GM12878 (cell line): ENCODE measurements at regions not wholly inside any gene's neighbourhood (a gene's known extent, or its start where the extent isn't known, plus 50 kb on each side); places are given as distances from the start of the nearest gene placed in this dataset.

Experiments used
- ATAC-seq: fragments of 200-7000 bp; cut with Tn5 transposase; 3 replicates; pipeline ENCODE4 v1.9.1; 2020; ENCODE audit warnings: mild to moderate bottlenecking, moderate library complexity
- BruUV-seq: library from RNA; stranded (reverse); fragments of 400-500 nt; replicated peaks from 2 replicates; lab custom pipeline; 2021; lab: Mats Ljungman, UMichigan
- CTCF ChIA-PET: fragments of 300-600 bp; sonication (Branson Sonifier 250); formaldehyde crosslinking; extraction: SDS; loops from one replicate; lab custom pipeline; 2021; ENCODE audit warnings: inconsistent platforms; lab: Yijun Ruan, JAX
- POLR2A ChIA-PET: fragments of 350-600 bp; formaldehyde crosslinking; extraction: SDS; loops from one replicate; lab custom pipeline; 2021; ENCODE audit warnings: inconsistent platforms; lab: Charles Lee
- RAD21 ChIA-PET: fragments of 300-600 bp; sonication (Branson Sonifier 250); formaldehyde crosslinking; loops from one replicate; lab custom pipeline; 2023; ENCODE audit warnings: antibody characterized with exemption; ENCODE audit not compliant: unreplicated experiment; lab: Charles Lee
- SMC1A ChIA-PET: fragments of 300-600 bp; sonication (Branson Sonifier 250); formaldehyde crosslinking; loops from one replicate; lab custom pipeline; 2023; ENCODE audit not compliant: unreplicated experiment, uncharacterized antibody; lab: Charles Lee
- DNase-seq: peaks from one replicate; pipeline ENCODE4 v3.0.0-alpha.2; 2011; ENCODE audit warnings: low read depth, low spot score
- FAIRE-seq: peaks from 3 replicates; lab custom pipeline; 2011; peaks lifted over from hg19 to GRCh38; lab: Jason Lieb, UNC
- H2AFZ ChIP-seq: 2 replicates; pipeline ENCODE4 v1.6.0; 2011; ENCODE audit warnings: low read depth, low read length, control low read depth; ENCODE audit not compliant: control insufficient read depth
- H3K27ac ChIP-seq: 2 replicates; pipeline ENCODE4 v1.5.1; 2011; ENCODE audit warnings: control low read depth; ENCODE audit not compliant: control insufficient read depth, insufficient read depth
- H3K27me3 ChIP-seq, 2 experiments: replicated peaks in 1 of 2; 2 replicates each; pipeline versions ENCODE4 v1.6.0 to v1.6.1; 2011; ENCODE audit warnings: low read length in 1 of 2; ENCODE audit not compliant: control insufficient read depth in 2 of 2, insufficient read depth in 2 of 2
- H3K36me3 ChIP-seq, 2 experiments: 2 replicates each; pipeline ENCODE4 v1.5.1; 2011; ENCODE audit warnings: low read length in 1 of 2; ENCODE audit not compliant: control insufficient read depth in 2 of 2, insufficient read depth in 2 of 2
- H3K4me1 ChIP-seq: 2 replicates; pipeline ENCODE4 v1.6.1; 2011; ENCODE audit warnings: mild to moderate bottlenecking, low read length, moderate library complexity, mixed read lengths; ENCODE audit not compliant: control insufficient read depth, insufficient read depth
- H3K4me2 ChIP-seq: 2 replicates; pipeline ENCODE4 v1.6.0; 2011; ENCODE audit warnings: control low read depth; ENCODE audit not compliant: control insufficient read depth, insufficient read depth
- H3K4me3 ChIP-seq: fragments of 200-600 bp; sonication (generic); 2 replicates; pipeline ENCODE4 v1.5.1; 2016
- H3K79me2 ChIP-seq: 2 replicates; pipeline ENCODE4 v1.6.0; 2011; ENCODE audit warnings: low read length; ENCODE audit not compliant: control insufficient read depth, insufficient read depth
- H3K9ac ChIP-seq: 2 replicates; pipeline ENCODE4 v1.8.0; 2011; ENCODE audit warnings: low read length, control low read depth, mixed read lengths; ENCODE audit not compliant: control insufficient read depth, insufficient read depth
- H3K9me3 ChIP-seq: replicated peaks from 3 replicates; pipeline ENCODE4 v1.5.1; 2011; ENCODE audit warnings: mild to moderate bottlenecking, low read length; ENCODE audit not compliant: control insufficient read depth, insufficient read depth
- H4K20me1 ChIP-seq: 2 replicates; pipeline ENCODE4 v1.6.0; 2011; ENCODE audit not compliant: control insufficient read depth, insufficient read depth
- BCLAF1 ChIP-seq: fragments of 450-650 bp; IDR thresholded peaks from 2 replicates; pipeline ENCODE4 v1.6.1; 2017; ENCODE audit warnings: antibody characterized with exemption, mild to moderate bottlenecking, moderate library complexity
- DPF2 ChIP-seq: fragments of 450-650 bp; IDR thresholded peaks from 2 replicates; pipeline ENCODE4 v1.6.1; 2017; ENCODE audit warnings: mild to moderate bottlenecking
- ESRRA ChIP-seq: IDR thresholded peaks from 2 replicates; pipeline ENCODE4 v1.6.1; 2012; ENCODE audit warnings: mild to moderate bottlenecking, low read length, improper control_type of control experiment
- HDAC2 ChIP-seq: fragments of 200-600 bp; sonication (generic); IDR thresholded peaks from 2 replicates; pipeline ENCODE4 v1.6.1; 2017
- LARP7 ChIP-seq: fragments of 450-650 bp; IDR thresholded peaks from 2 replicates; pipeline ENCODE4 v1.6.1; 2017; ENCODE audit warnings: mild to moderate bottlenecking
- POU2F2 ChIP-seq: IDR thresholded peaks from 3 replicates; pipeline ENCODE4 v1.6.1; 2011; ENCODE audit warnings: low read depth, mild to moderate bottlenecking, low read length, borderline replicate concordance
- ZBTB11 ChIP-seq: fragments of 450-650 bp; formaldehyde crosslinking; IDR thresholded peaks from 2 replicates; pipeline ENCODE4 v1.5.0; 2022; ENCODE audit warnings: mild to moderate bottlenecking, missing genetic modification characterization
- ZNF687 ChIP-seq: fragments of 450-650 bp; IDR thresholded peaks from 2 replicates; pipeline ENCODE4 v1.6.1; 2017; ENCODE audit warnings: mild to moderate bottlenecking, moderate library complexity
- ZSCAN29 ChIP-seq: fragments of 450-650 bp; IDR thresholded peaks from 2 replicates; pipeline ENCODE4 v1.6.1; 2017; ENCODE audit warnings: mild to moderate bottlenecking, moderate library complexity
- WGBS: methylation state at CpG from one replicate; pipeline ENCODE4 v1.1.6; 2016; ENCODE audit warnings: low lambda C conversion rate; ENCODE audit not compliant: insufficient replicate concordance, insufficient coverage; ENCODE audit errors: missing lambda C conversion rate; 5-methylcytosine and 5-hydroxymethylcytosine counted together
- in situ Hi-C: fragments of 300-500 bp; cut with MboI; formaldehyde crosslinking; loops from 9 replicates; pipeline ENCODE4 v1.14.3; 2018; ENCODE audit warnings: mixed read lengths
- intact Hi-C: fragments of 100-400 bp; cut with micrococcal nuclease; formaldehyde crosslinking; loops from one replicate; pipeline ENCODE4 v1.14.2; 2022; ENCODE audit not compliant: unreplicated experiment

GRCh38 chr5:173410459-173411233 lies 82.4 kb upstream of the STC2 start (continued):
- no peak for TF ChIP-seq ZNF687

GRCh38 chr5:173408946-173409345 lies 80.7 kb upstream of the STC2 start:
- Histone ChIP-seq H3K9ac (no peak overlapping the region), H3K27ac (no peak overlapping the region), H3K4me1 (no peaks in the 10 kb centered on the region), H4K20me1 (no peaks in the 10 kb centered on the region), H3K79me2 (no peaks in the 10 kb centered on the region), H3K4me2 (no peak overlapping the region), H3K36me3 (no peaks in the 10 kb centered on the region), H3K4me3 (no peak overlapping the region), H2AFZ (no peak overlapping the region), H3K9me3 (no peaks in the 10 kb centered on the region), H3K27me3 (no peaks in the 10 kb centered on the region; a peak in 1 of 4 replicates)
- TF ChIP-seq ZBTB11: no peak
- TF ChIP-seq POU2F2: no peak
- TF ChIP-seq HDAC2: no peak
- no peak for TF ChIP-seq ESRRA
- no peak for TF ChIP-seq BCLAF1
- no peak for TF ChIP-seq ZSCAN29
- TF ChIP-seq DPF2: no peak
- no peak for TF ChIP-seq LARP7
- ChIA-PET CTCF (no interaction called here), RAD21 (no interaction called here), SMC1A (no interaction called here), POLR2A (no interaction called here)
- no peak for ATAC-seq
- FAIRE-seq: no peak
- intact Hi-C loops: no loop called here
- 81% methylated on average over 1 of the region's 1 CpG for WGBS
- in situ Hi-C loops: no loop called here
- no TSS peak for BruUV-seq
- no peak for DNase-seq
